ENCODE measurements at regions not wholly inside any gene's neighbourhood (a gene's known extent, or its start where the extent isn't known, plus 50 kb on each side); places are given as distances from the start of the nearest gene placed in this dataset.

- Histone ChIP-seq H3K36me3 (no peaks in the 10 kb centered on the region), H3K4me3 (no peak overlapping the region), H3K9me3 (ENCODE audit: low read depth) (no peaks in the 10 kb centered on the region), H3K4me1 (ENCODE audit: low read depth) (no peaks in the 10 kb centered on the region), H3K27me3 (no peaks in the 10 kb centered on the region), H3K27ac (no peak overlapping the region)
- DNase-seq (ENCODE audit: low read depth in 1 of 2, low spot score in 1 of 2), result no peak
- TF ChIP-seq CTCF (IDR thresholded peaks at IDR 0.05; ENCODE audit: low read depth, low read length), result no peak
These were observed 102.3 kb downstream of the CDCA7 start for GRCh38 chr2:173456960-173457359.

GRCh38 chr2:173457366-173457765 is 102.7 kb downstream of the CDCA7 start:
- no peak for DNase-seq (ENCODE audit: low read depth in 1 of 2, low spot score in 1 of 2)
- no peak overlapping the region for H3K4me3 ChIP-seq
- no peaks in the 10 kb centered on the region for H3K9me3 ChIP-seq (ENCODE audit: low read depth)
- no peaks in the 10 kb centered on the region for H3K4me1 ChIP-seq (ENCODE audit: low read depth)
- no peak for TF ChIP-seq CTCF (IDR thresholded peaks at IDR 0.05; ENCODE audit: low read depth, low read length)
- H3K36me3 ChIP-seq, result no peaks in the 10 kb centered on the region
- H3K27me3 ChIP-seq, result no peaks in the 10 kb centered on the region
- H3K27ac ChIP-seq, result no peak overlapping the region

GRCh38 chr2:173458991-173459780 is 104.5 kb downstream of the CDCA7 start:
- Histone ChIP-seq H3K4me1 (ENCODE audit: low read depth) (no peaks in the 10 kb centered on the region), H3K27ac (no peak overlapping the region), H3K36me3 (no peaks in the 10 kb centered on the region), H3K4me3 (no peak overlapping the region), H3K9me3 (ENCODE audit: low read depth) (no peaks in the 10 kb centered on the region), H3K27me3 (no peaks in the 10 kb centered on the region)
- TF ChIP-seq CTCF (IDR thresholded peaks at IDR 0.05; ENCODE audit: low read depth, low read length), result no peak
- no peak for DNase-seq (ENCODE audit: low read depth in 1 of 2, low spot score in 1 of 2)

GRCh38 chr2:173462892-173463840 is 108.5 kb downstream of the CDCA7 start:
- Histone ChIP-seq H3K36me3 (no peaks in the 10 kb centered on the region), H3K27me3 (no peaks in the 10 kb centered on the region), H3K4me3 (no peak overlapping the region), H3K4me1 (ENCODE audit: low read depth) (no peaks in the 10 kb centered on the region), H3K9me3 (ENCODE audit: low read depth) (no peaks in the 10 kb centered on the region), H3K27ac (no peak overlapping the region)
- DNase-seq (ENCODE audit: low read depth in 1 of 2, low spot score in 1 of 2), result peak in 1 of 2 donors; percentile 12
- no peak for TF ChIP-seq CTCF (IDR thresholded peaks at IDR 0.05; ENCODE audit: low read depth, low read length)

GRCh38 chr2:173463846-173464245 is 109.2 kb downstream of the CDCA7 start:
- Histone ChIP-seq H3K27ac (no peak overlapping the region), H3K9me3 (ENCODE audit: low read depth) (no peaks in the 10 kb centered on the region), H3K27me3 (no peaks in the 10 kb centered on the region), H3K4me1 (ENCODE audit: low read depth) (no peaks in the 10 kb centered on the region), H3K36me3 (no peaks in the 10 kb centered on the region), H3K4me3 (no peak overlapping the region)
- TF ChIP-seq CTCF (IDR thresholded peaks at IDR 0.05; ENCODE audit: low read depth, low read length), result no peak
- no peak for DNase-seq (ENCODE audit: low read depth in 1 of 2, low spot score in 1 of 2)

All from cardiac muscle cell (in vitro differentiated cells and primary cell).